PFSK-1 (cell line): ENCODE measurements at regions not wholly inside any gene's neighbourhood (a gene's known extent, or its start where the extent isn't known, plus 50 kb on each side); places are given as distances from the start of the nearest gene placed in this dataset.

Source experiments
- FOXP2 ChIP-seq: optimal IDR thresholded peaks from 2 replicates; pipeline ENCODE3; 2011; ENCODE audit warnings: borderline replicate concordance, control low read depth, inconsistent platforms; ENCODE audit not compliant: insufficient read depth; ENCODE audit errors: extremely low read length, extremely low read depth
- POLR2AphosphoS5 ChIP-seq: IDR thresholded peaks from 2 replicates; pipeline ENCODE4 v1.6.1; 2012; ENCODE audit warnings: low read depth, mild to moderate bottlenecking, control low read depth, low read length, moderate library complexity
- SIN3A ChIP-seq: IDR thresholded peaks from 2 replicates; pipeline ENCODE4 v1.6.1; 2012; ENCODE audit warnings: mild to moderate bottlenecking, low read length, moderate library complexity, borderline replicate concordance; ENCODE audit not compliant: insufficient read depth
- TAF1 ChIP-seq: IDR thresholded peaks from 2 replicates; pipeline ENCODE4 v1.6.1; 2012; ENCODE audit warnings: low read length, control low read depth, borderline replicate concordance; ENCODE audit not compliant: insufficient read depth
- TF ChIP-seq, protein P1 (sequence below), 2 experiments: IDR thresholded peaks; 2 replicates each; pipeline versions ENCODE4 v1.6.1 to v1.8.0; 2011 to 2012; ENCODE audit warnings: low read depth in 2 of 2, low read length in 2 of 2, control low read depth in 1 of 2, inconsistent platforms in 1 of 2, mild to moderate bottlenecking in 1 of 2, moderate library complexity in 1 of 2; ENCODE audit not compliant: insufficient read depth in 1 of 2

DNA sequence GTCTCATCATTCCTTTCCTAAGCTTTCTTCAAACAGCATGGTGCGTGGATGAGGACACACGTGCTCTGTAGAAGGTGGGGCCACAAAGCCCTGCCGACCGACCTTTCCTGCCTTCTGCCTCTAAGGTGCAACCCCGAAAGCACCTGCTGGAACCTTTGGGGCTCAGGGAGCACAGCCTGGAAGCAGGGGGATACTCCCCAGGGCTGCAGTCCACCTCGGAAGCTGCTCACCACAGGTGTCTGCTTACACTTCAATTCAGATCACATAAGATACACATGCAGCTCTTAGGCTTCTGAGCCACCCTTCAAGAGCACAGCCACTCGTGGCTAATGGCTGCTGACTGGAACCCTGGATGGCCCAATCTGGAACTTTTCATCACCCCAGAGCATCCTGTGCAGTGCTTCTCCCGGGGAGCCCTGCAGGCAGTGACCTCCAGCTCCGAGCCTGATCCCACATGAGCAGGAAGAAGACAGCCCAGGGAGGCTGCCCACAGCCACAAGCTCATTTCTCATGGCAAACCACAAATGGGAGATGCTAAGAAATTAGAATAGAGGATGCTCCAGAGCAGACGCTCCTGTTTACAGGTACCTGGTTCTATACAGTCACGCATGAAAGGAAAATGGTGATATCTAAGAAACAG lies 162.3 kb upstream of the FOXF1 start:
- TF ChIP-seq FOXP2, result no peak
- TF ChIP-seq, protein P1, sequence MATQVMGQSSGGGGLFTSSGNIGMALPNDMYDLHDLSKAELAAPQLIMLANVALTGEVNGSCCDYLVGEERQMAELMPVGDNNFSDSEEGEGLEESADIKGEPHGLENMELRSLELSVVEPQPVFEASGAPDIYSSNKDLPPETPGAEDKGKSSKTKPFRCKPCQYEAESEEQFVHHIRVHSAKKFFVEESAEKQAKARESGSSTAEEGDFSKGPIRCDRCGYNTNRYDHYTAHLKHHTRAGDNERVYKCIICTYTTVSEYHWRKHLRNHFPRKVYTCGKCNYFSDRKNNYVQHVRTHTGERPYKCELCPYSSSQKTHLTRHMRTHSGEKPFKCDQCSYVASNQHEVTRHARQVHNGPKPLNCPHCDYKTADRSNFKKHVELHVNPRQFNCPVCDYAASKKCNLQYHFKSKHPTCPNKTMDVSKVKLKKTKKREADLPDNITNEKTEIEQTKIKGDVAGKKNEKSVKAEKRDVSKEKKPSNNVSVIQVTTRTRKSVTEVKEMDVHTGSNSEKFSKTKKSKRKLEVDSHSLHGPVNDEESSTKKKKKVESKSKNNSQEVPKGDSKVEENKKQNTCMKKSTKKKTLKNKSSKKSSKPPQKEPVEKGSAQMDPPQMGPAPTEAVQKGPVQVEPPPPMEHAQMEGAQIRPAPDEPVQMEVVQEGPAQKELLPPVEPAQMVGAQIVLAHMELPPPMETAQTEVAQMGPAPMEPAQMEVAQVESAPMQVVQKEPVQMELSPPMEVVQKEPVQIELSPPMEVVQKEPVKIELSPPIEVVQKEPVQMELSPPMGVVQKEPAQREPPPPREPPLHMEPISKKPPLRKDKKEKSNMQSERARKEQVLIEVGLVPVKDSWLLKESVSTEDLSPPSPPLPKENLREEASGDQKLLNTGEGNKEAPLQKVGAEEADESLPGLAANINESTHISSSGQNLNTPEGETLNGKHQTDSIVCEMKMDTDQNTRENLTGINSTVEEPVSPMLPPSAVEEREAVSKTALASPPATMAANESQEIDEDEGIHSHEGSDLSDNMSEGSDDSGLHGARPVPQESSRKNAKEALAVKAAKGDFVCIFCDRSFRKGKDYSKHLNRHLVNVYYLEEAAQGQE (IDR thresholded peaks at IDR 0.05; ENCODE audit: insufficient read depth in 1 of 2, low read depth in 2 of 2, low read length in 2 of 2), result no peak
- no peak for TF ChIP-seq TAF1
- no peak for TF ChIP-seq POLR2AphosphoS5

DNA sequence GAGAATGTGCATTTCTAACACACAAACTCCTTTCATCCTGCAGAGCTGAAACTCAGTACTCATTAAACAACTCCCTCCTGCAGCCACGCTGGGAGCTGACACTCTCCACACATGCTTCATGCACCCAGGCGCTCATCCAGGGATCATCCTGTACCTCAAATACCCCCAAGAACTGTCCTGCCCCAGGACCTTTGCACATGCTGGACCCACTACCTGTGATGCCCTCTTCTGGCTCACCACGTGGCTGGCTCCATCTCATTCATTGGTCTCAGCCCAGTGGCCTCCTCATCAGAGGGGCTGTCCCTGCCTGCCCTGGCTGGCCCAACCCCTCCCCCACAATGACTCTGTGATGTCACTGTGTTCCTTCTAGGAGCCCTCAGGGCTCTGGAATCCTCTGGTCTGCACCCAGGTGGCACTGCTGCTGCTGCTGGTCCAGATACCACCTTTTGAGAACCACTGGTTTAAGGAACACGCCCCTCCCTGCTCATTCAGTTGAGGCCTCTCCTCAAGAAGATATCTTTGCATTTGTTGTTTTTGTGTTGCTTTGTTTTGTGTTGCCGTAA lies 160.9 kb upstream of the FOXF1 start:
- TF ChIP-seq POLR2AphosphoS5 (no peak), FOXP2 (no peak), TAF1 (no peak), SIN3A (no peak)
- TF ChIP-seq, protein P1 (IDR thresholded peaks at IDR 0.05; ENCODE audit: insufficient read depth in 1 of 2, low read depth in 2 of 2, low read length in 2 of 2), result no peak

DNA sequence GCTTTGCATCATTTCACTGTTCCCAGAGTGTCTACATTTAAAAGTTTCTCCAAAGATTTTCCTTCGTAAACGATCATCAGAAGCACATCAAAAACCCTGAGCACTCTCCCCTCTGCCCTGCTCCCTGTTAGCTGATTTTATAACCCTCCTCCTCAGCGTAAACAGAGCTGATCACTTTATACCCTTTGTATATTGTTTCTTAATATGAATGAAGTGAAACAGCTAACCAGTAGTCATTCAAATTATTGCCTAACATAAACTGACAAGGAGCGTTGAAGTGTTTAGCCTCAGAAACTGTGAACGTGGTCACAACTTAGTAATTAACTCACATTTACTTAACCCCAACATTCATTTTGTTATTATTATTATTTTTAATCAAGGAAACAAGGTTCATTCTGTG lies 160.0 kb upstream of the FOXF1 start:
- TF ChIP-seq POLR2AphosphoS5 (no peak), SIN3A (no peak)
- TF ChIP-seq, protein P1 (IDR thresholded peaks at IDR 0.05; ENCODE audit: insufficient read depth in 1 of 2, low read depth in 2 of 2, low read length in 2 of 2), result no peak

DNA sequence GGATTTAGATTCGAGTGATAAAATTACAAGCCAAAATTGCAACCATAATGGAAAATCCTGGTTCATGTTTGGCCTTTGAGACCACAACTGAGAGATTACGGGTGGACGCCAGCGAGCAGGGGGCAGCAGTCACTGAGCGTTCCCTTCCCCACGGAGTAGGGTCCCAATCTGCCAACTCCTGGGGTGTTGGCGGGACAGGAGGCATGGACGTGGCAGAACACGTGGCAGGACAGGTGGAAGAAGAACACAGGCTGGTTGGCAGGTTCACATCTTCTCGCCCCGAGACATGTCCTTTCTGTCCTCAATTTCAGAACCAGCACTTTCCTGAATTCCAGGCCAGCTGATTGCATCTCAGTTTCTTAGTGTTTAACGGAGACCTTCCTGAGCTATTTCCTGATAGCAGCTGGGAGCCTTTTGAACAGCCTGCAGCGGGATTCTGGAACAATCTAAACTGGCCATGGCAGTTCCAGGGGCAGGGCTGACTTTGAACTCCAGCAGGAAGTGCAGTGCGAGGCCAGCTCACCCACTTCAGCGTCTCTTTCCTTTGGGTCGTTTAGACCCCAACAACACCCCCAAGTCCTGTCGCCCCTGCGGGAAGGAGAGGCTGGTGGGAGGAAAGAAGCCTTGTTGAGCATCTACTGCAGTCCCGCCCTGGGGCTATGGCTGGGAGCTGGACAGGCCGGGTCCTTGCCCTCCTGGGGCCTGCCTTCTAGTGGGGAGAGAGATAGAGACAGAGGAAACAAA lies 159.1 kb upstream of the FOXF1 start:
- TF ChIP-seq, protein P1 (IDR thresholded peaks at IDR 0.05; ENCODE audit: insufficient read depth in 1 of 2, low read depth in 2 of 2, low read length in 2 of 2), result no peak
- no peak for TF ChIP-seq POLR2AphosphoS5
- no peak for TF ChIP-seq TAF1
- TF ChIP-seq SIN3A, result no peak
- no peak for TF ChIP-seq FOXP2

- TF ChIP-seq, protein P1 (IDR thresholded peaks at IDR 0.05; ENCODE audit: insufficient read depth in 1 of 2, low read depth in 2 of 2, low read length in 2 of 2), result no peak
- TF ChIP-seq SIN3A, result no peak
These were observed 157.2 kb upstream of the FOXF1 start for GRCh38 chr16:86353148-86353547.
